ENCODE measurements at regions not wholly inside any gene's neighbourhood (a gene's known extent, or its start where the extent isn't known, plus 50 kb on each side); places are given as distances from the start of the nearest gene placed in this dataset.

DNA sequence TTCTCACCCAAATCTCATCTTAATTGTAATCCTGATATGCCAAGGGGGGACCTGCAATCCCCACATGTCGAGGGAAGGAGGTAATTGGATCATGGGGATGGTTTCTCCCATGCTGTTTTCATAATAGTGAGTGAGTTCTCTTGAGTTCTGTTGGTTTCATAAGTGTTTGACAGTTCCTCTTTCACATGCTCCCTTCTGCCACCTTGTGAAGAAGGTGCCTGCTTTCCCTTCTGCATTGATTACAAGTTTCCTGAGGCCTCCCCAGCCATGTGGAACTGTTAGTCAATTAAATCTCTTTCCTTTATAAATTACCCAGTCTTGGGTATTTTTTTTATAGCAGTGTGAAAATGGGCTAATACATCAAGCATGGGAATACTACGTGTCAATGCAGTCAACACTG, 925.0 kb upstream of the MAN1A1 start:
- TF ChIP-seq, protein P1, sequence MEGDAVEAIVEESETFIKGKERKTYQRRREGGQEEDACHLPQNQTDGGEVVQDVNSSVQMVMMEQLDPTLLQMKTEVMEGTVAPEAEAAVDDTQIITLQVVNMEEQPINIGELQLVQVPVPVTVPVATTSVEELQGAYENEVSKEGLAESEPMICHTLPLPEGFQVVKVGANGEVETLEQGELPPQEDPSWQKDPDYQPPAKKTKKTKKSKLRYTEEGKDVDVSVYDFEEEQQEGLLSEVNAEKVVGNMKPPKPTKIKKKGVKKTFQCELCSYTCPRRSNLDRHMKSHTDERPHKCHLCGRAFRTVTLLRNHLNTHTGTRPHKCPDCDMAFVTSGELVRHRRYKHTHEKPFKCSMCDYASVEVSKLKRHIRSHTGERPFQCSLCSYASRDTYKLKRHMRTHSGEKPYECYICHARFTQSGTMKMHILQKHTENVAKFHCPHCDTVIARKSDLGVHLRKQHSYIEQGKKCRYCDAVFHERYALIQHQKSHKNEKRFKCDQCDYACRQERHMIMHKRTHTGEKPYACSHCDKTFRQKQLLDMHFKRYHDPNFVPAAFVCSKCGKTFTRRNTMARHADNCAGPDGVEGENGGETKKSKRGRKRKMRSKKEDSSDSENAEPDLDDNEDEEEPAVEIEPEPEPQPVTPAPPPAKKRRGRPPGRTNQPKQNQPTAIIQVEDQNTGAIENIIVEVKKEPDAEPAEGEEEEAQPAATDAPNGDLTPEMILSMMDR (conservative IDR thresholded peaks at IDR 0.05; ENCODE audit: low read depth, low read length), result no peak
- no peak for TF ChIP-seq EZH2 (IDR thresholded peaks at IDR 0.05; ENCODE audit: borderline replicate concordance, low read depth, low read length, poor library complexity, severe bottlenecking)
